Activated CD4-positive, alpha-beta memory T cell treated with anti-CD3 and anti-CD28 coated beads for 36 hours (primary cell): ENCODE measurements at regions not wholly inside any gene's neighbourhood (a gene's known extent, or its start where the extent isn't known, plus 50 kb on each side); places are given as distances from the start of the nearest gene placed in this dataset.

ENCODE experiments used
- CTCF ChIA-PET: fragments of 350-600 bp; sonication (Branson Sonifier 250); formaldehyde crosslinking; loops from one replicate; lab custom pipeline; 2021; ENCODE audit warnings: antibody characterized with exemption, inconsistent platforms; lab: Charles Lee
- POLR2A ChIA-PET: fragments of 350-600 bp; sonication (Branson Sonifier 250); formaldehyde crosslinking; loops from one replicate; lab custom pipeline; 2021; ENCODE audit warnings: antibody characterized with exemption; lab: Charles Lee
- DNase-seq: peaks from one replicate; pipeline ENCODE4 v3.0.0-alpha.2; 2020
- H3K27ac Mint-ChIP-seq: one replicate; pipeline ENCODE4 v1.8.0; 2021; ENCODE audit warnings: mixed read lengths
- H3K27me3 Mint-ChIP-seq: one replicate; pipeline ENCODE4 v1.8.0; 2021; ENCODE audit warnings: mixed read lengths
- H3K36me3 Mint-ChIP-seq: one replicate; pipeline ENCODE4 v1.8.0; 2021; ENCODE audit warnings: mixed read lengths
- H3K4me1 Mint-ChIP-seq: one replicate; pipeline ENCODE4 v1.8.0; 2021; ENCODE audit warnings: low read depth, mixed read lengths
- H3K4me3 Mint-ChIP-seq: one replicate; pipeline ENCODE4 v1.8.0; 2021; ENCODE audit warnings: mild to moderate bottlenecking, mixed read lengths
- H3K9me3 Mint-ChIP-seq: one replicate; pipeline ENCODE4 v1.8.0; 2021; ENCODE audit warnings: mixed read lengths
- intact Hi-C: fragments of 100-400 bp; cut with micrococcal nuclease; formaldehyde crosslinking; loops from one replicate; pipeline ENCODE4 v1.15.1; 2023

DNA sequence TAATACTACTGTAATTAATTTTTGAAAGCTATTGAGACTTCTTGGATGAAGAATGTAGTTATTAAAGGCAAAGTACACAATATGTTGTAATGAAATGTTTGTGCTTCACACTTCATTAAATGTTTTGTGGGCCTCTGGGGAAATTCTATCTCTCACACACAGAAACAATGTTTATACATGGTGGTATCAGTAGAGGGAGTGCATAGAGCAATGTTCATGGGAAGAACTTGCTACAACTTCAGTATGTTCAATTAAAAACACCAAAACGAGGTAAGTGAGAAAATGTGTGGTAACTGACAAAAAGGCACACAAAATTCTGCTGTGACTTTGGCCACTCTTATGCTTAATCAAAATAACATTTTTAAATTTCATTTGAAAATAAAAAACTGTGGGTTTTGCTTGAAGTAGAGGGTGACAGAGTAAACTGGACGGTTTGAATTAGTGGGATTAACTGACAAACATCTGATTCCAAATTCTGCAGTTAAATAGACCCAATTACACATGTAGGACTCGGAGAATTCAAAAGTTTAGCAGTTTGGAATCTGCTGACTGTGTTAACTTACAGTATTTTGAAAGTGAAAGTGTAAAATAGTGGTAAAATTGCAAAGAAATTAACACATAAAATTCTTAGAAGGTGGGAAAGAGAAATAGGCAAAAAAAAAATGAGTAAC, 111.4 kb upstream of the TTC29 start:
- intact Hi-C loops, result no loop called here
- ChIA-PET CTCF (no interaction called here), POLR2A (no interaction called here)
- Mint-ChIP-seq H3K36me3 (no peaks in the 10 kb centered on the region), H3K4me3 (peak overlapping the region; percentile 59), H3K9me3 (no peaks in the 10 kb centered on the region), H3K27me3 (peaks cover 2% of the 10 kb centered on the region), H3K27ac (peak overlapping the region; percentile 46), H3K4me1 (peaks cover 10% of the 10 kb centered on the region)
- no peak for DNase-seq

DNA sequence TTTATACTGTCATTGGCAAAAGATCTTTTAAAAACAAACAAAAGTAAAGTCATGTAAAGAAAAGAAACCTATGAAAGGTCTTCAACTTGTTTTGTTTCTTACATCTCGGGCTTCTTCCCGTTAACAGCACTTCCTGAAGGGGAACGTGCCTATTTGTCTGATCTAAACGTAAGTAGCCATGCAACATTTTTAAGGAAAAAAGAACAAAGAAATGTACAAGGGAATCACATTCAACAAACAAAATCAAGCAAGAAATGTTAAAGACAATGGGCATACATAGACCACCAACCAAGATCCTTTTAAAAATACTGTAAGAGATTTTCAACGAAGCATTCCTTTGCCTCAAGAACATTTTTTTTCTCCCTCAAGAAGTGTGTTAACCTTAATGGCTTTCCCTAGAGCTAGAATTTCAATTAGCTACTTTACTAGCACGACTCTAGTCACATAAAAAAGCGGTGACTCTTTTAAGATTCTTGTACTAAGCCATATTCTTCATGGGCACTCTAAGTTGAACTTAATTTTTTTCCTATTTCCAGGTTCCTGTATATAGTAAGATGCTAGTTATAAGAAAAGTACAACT, 112.0 kb upstream of the TTC29 start:
- H3K9me3 Mint-ChIP-seq, result no peaks in the 10 kb centered on the region

DNA sequence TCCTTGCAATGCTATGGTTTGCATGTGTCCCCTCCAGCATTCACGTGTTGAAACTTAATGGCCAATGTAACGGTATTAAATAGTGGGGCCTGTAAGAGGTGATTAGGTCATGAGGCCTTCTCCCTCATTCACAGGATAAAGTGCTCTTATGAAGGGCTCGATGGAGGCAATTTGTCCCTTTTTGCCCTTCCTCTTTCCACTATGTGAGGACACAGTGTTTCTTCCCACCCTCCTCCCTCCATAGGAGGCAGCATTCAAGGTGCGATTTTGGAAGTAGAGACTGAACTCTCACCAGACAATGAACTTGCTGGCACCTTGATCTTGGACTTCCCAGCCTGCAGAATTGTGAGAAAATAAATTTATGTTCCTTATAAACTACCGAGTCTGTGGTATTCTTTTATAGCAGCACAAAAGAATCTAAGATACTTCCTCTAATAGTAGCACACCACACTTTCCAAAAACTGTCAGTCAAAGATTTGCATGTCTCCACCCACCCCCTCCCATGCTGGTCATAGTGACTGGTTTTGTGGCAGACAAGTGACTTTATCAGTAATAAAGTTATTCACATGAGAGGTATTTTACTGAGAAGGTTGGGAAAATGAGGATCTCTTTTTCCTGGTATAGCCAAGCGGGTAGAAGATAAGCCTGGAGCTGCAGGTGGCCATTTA, 113.5 kb upstream of the TTC29 start:
- H3K4me1 Mint-ChIP-seq, result peaks cover 10% of the 10 kb centered on the region
- DNase-seq, result no peak
- H3K27me3 Mint-ChIP-seq, result peaks cover 2% of the 10 kb centered on the region

More for the DNA sequence above, 112.0 kb upstream of the TTC29 start:
- intact Hi-C loops, result no loop called here
- no peaks in the 10 kb centered on the region for H3K27me3 Mint-ChIP-seq
- H3K4me3 Mint-ChIP-seq, result peak overlapping the region; percentile 59
- CTCF ChIA-PET, result no interaction called here
- POLR2A ChIA-PET, result no interaction called here
- H3K4me1 Mint-ChIP-seq, result peaks cover 10% of the 10 kb centered on the region
- no peaks in the 10 kb centered on the region for H3K36me3 Mint-ChIP-seq
- no peak for DNase-seq
- H3K27ac Mint-ChIP-seq, result peak overlapping the region; percentile 46

DNA sequence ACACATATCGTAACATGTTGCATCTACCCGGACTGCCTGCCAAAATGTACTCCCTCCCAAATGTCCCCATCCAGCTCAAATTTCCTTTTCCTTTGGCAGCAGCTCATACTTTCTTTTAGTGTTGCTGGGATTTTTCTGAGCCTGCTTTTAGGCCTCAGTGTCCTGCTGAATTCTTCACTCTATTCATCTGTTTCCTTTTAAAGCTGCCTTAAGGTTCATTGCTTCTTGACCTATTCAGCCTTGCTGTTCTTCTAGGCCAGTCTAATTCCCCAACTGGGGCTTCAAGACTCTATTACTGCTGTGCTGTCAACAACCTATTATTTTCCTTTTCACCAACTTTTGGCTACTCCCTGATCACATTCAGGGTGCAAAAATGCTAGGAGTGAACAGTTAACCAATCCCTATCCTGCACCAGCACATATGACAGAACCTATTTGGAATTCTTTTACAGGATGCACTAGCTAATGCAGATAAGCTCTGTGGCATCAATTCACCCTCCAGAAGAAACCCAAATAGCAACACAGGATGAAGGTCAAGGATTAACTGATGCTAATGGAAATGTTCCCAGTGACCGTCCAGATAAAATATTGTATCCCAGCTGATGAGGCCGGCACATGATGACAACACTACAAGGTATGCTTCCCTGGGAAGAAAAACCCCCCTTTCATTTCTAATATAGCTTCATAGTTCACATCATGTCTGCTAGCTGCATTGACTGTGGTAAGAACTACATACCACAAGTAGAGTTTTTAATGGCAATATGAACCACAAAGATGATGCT, 114.7 kb upstream of the TTC29 start:
- Mint-ChIP-seq H3K9me3 (no peaks in the 10 kb centered on the region), H3K27me3 (peaks cover 4% of the 10 kb centered on the region), H3K4me3 (no peak overlapping the region), H3K27ac (no peak overlapping the region), H3K4me1 (peaks cover 10% of the 10 kb centered on the region), H3K36me3 (no peaks in the 10 kb centered on the region)
- ChIA-PET POLR2A (no interaction called here), CTCF (interaction anchor here (1.2 to 2.0 kb wide), 2 partner anchors 37 to 41 kb away, joined by 4 to 8 read pairs; no protein-coding TSS in a partner anchor)
- intact Hi-C loops, result no loop called here
- DNase-seq, result no peak

More for the DNA sequence above, 113.5 kb upstream of the TTC29 start:
- POLR2A ChIA-PET, result no interaction called here
- Mint-ChIP-seq H3K4me3 (no peak overlapping the region), H3K9me3 (no peaks in the 10 kb centered on the region), H3K27ac (no peak overlapping the region), H3K36me3 (no peaks in the 10 kb centered on the region)
- intact Hi-C loops, result no loop called here
- CTCF ChIA-PET, result no interaction called here

DNA sequence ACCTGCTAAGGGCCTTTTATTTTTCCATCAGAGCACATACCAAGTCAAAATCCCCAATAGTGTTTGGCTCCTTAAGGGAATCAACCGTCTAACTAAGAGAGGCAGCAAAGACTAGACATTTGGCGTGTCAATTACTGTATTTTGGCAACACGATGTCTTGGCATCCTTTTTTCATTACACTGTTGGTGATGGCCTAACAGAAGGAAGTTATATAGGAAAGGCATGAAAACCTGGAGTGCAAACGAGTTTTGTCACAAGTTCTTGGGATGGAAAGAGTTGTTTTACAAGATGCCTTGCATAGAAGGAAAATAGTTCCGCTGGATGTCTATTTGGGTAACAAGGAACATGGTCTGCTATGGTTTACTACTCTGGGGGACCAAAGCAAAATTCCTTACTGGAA, 119.2 kb upstream of the TTC29 start:
- Mint-ChIP-seq H3K36me3 (no peaks in the 10 kb centered on the region), H3K4me3 (no peak overlapping the region), H3K27ac (no peak overlapping the region), H3K9me3 (peaks cover 2% of the 10 kb centered on the region), H3K27me3 (peaks cover 6% of the 10 kb centered on the region), H3K4me1 (no peaks in the 10 kb centered on the region)
- ChIA-PET POLR2A (no interaction called here), CTCF (no interaction called here)
- no peak for DNase-seq
- intact Hi-C loops, result no loop called here

DNA sequence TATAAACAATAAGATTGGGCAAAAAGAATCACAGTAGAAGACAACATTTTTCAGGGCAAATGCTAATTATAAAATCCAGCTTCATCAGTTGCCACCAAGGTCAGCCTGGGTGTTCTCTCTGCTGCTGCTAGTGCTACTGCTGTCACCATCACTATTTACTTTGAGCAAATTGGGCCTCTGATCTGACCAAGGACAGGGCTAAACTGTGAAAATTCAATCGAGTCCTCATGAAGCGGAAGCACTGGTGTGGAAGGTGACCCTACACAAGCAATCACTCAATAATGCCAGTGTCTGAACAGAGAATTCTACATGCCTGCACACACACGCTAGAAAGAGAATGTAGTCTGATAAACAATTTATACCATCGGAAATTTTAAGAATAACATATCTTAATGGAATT, 122.9 kb upstream of the TTC29 start:
- Mint-ChIP-seq H3K36me3 (no peaks in the 10 kb centered on the region), H3K27ac (no peak overlapping the region), H3K9me3 (peaks cover 5% of the 10 kb centered on the region), H3K4me3 (no peak overlapping the region), H3K4me1 (no peaks in the 10 kb centered on the region), H3K27me3 (peaks cover 14% of the 10 kb centered on the region)
- intact Hi-C loops, result no loop called here
- no peak for DNase-seq
- POLR2A ChIA-PET, result no interaction called here
- CTCF ChIA-PET, result interaction anchor here (1.1 kb wide), 1 partner anchor 29 kb away, joined by 4 read pairs; no protein-coding TSS in a partner anchor

DNA sequence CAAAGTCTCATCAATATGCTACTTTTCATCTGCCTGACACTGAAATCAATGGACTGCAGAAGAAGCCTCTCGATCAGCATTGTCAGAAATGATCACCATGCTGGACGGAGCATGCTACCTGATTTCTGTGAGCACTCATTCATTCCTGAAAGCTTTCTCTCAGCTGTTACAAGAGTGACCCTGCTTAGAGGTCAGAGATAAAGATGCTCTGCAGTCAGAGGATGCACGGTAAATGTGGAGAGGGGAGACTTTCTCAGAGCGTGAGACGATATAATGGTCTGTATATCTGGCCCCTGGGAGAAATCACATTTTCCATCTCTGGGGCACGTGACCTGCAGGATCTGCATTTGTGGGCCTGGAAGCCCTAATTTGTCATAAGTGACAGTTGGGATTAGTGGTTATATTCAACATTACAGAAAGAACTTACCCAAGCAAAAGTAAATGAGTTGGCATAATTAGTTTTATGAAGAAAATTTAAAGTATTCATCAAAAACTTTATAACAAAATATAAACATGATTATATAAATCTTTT, 125.6 kb upstream of the TTC29 start:
- peaks cover 5% of the 10 kb centered on the region for H3K9me3 Mint-ChIP-seq
- no peaks in the 10 kb centered on the region for H3K4me1 Mint-ChIP-seq
- POLR2A ChIA-PET, result no interaction called here
- H3K4me3 Mint-ChIP-seq, result no peak overlapping the region
- H3K27ac Mint-ChIP-seq, result no peak overlapping the region
- DNase-seq, result no peak
- intact Hi-C loops, result no loop called here
- peaks cover 13% of the 10 kb centered on the region for H3K27me3 Mint-ChIP-seq
- CTCF ChIA-PET, result no interaction called here
- H3K36me3 Mint-ChIP-seq, result no peaks in the 10 kb centered on the region

DNA sequence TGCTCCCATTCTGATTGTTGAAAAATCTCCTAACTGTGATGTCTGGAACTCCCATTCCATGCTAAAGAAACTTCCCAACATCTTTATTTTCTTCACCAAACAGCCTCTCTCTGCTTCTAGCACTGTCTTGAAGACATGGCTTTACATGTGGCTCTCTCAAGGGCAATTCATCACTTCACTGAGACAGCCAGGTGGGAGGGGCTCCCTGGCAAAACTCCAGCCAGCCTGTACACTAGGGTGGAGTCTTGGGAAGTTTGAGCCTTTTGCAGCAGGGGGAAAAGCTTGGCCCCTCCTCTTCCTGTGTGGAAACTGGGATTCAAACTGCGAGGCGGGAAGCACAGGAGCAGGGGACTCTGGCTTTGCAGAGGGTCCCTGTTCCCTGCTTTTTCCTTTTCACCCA, 130.5 kb upstream of the TTC29 start:
- Mint-ChIP-seq H3K9me3 (peaks cover 4% of the 10 kb centered on the region), H3K27me3 (peaks cover 12% of the 10 kb centered on the region), H3K27ac (no peak overlapping the region), H3K36me3 (no peaks in the 10 kb centered on the region), H3K4me1 (no peaks in the 10 kb centered on the region), H3K4me3 (no peak overlapping the region)
- POLR2A ChIA-PET, result no interaction called here
- CTCF ChIA-PET, result no interaction called here
- intact Hi-C loops, result no loop called here
- DNase-seq, result no peak

DNA sequence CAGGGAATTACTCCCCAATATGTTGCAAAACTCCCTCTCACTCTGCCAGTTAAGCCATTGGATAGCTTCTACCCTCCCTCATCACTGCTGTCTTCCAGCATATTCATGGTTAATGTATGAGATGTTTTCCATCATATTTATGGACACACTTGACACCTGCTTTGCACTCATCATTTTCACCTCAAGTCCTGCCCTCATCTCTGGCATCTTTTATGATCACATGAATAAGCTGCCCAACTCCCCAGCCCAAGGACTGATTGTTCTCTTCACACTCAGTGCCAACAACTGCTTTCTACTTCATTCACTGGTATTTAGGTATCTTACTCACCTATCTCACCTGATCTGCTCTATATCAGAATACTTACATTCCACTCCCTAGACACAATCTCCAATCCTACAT, 131.1 kb upstream of the TTC29 start:
- intact Hi-C loops, result no loop called here
- H3K4me1 Mint-ChIP-seq, result no peaks in the 10 kb centered on the region
- no peaks in the 10 kb centered on the region for H3K36me3 Mint-ChIP-seq
- ChIA-PET CTCF (interaction anchor here (0.7 kb wide), 1 partner anchor 20 kb away, joined by 3 read pairs; no protein-coding TSS in a partner anchor), POLR2A (no interaction called here)
- H3K4me3 Mint-ChIP-seq, result no peak overlapping the region
- H3K9me3 Mint-ChIP-seq, result peaks cover 4% of the 10 kb centered on the region
- no peak for DNase-seq
- peaks cover 10% of the 10 kb centered on the region for H3K27me3 Mint-ChIP-seq
- no peak overlapping the region for H3K27ac Mint-ChIP-seq

DNA sequence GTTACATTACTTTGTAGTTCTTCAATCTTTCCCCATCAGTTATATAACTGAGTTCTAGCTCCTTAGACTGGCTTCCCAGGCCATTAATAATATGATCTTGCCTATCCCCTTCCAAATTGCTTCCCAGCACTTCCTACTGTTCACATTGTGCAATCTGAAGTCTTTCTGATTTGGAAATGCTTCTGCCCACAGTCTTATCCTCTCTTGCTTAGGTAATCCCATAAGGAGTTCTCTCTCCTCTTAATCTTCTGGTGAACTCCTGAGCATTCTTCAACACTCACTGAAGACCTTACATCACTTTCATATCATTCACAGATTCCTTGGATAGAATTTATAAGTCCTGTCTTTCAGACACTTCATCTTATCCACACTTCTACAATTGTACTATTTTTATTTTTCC, 132.7 kb upstream of the TTC29 start:
- intact Hi-C loops, result no loop called here
- DNase-seq, result no peak
- H3K9me3 Mint-ChIP-seq, result peaks cover under 1% of the 10 kb centered on the region
- no peaks in the 10 kb centered on the region for H3K4me1 Mint-ChIP-seq
- ChIA-PET POLR2A (no interaction called here), CTCF (interaction anchor here (1.4 kb wide), 1 partner anchor 19 kb away, joined by 3 read pairs; no protein-coding TSS in a partner anchor)
- H3K4me3 Mint-ChIP-seq, result no peak overlapping the region
- peaks cover 8% of the 10 kb centered on the region for H3K27me3 Mint-ChIP-seq
- no peak overlapping the region for H3K27ac Mint-ChIP-seq
- no peaks in the 10 kb centered on the region for H3K36me3 Mint-ChIP-seq

DNA sequence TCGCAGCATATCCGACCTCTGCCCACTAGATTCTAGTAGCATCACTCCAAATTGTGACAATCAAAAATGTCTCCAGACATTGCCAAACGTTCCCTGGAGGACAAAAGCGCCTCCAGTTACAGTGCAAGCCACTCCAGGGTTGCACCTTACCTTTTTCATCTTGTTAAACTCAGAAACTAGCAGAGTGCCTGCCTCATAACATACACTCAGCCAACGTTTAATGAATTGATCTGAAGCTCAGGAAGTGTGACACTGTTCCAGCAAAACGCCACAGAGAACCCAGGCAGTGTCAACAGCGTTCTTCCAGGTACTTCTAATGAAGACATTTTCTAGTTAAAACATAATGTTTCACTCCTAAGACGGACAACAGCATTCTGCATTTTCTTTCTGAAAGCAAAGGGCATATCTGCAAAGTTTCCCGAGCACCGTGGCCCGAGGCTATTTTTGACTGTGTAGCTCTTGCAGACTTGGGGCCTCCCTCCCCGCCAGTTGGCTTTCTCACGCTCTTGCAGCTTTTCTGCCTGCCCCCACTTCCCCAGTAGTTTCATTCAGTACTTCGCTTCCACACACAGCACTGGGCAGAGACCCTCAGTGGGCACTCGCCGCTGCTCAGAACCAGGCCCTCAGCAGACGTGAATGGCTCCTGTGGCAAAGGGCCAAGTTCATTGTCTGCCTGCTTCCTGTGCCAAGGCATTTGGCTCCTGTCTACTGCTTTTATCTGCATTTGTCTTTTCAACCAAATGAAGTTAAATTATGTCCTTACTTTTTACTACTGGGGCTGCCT, 133.4 kb upstream of the TTC29 start:
- intact Hi-C loops, result no loop called here
- Mint-ChIP-seq H3K36me3 (no peaks in the 10 kb centered on the region), H3K4me1 (no peaks in the 10 kb centered on the region), H3K4me3 (no peak overlapping the region), H3K9me3 (no peaks in the 10 kb centered on the region), H3K27me3 (peaks cover 7% of the 10 kb centered on the region), H3K27ac (no peak overlapping the region)
- ChIA-PET POLR2A (no interaction called here), CTCF (interaction anchor here (1.4 kb wide), 1 partner anchor 18 kb away, joined by 3 read pairs; no protein-coding TSS in a partner anchor)
- no peak for DNase-seq
